Fibroblast of pulmonary artery (primary cell): ENCODE measurements at regions not wholly inside any gene's neighbourhood (a gene's known extent, or its start where the extent isn't known, plus 50 kb on each side); places are given as distances from the start of the nearest gene placed in this dataset.
A peak's percentile ranks its signal among the peaks of the same experiment; 100 is the strongest.

Experiments used
- DNase-seq: peaks from one replicate; pipeline ENCODE4 v3.0.0-alpha.2; 2010; ENCODE audit warnings: low read depth
- H3K4me3 ChIP-seq: replicated peaks from 2 replicates; pipeline ENCODE4 v1.5.1; 2011; ENCODE audit warnings: low read depth, mild to moderate bottlenecking, control low read depth, low read length, moderate library complexity
- TF ChIP-seq, protein P1 (sequence below): IDR thresholded peaks from 2 replicates; pipeline ENCODE4 v1.5.1; 2011; ENCODE audit warnings: mild to moderate bottlenecking, control low read depth, low read length, inconsistent platforms; ENCODE audit errors: missing control alignments

DNA sequence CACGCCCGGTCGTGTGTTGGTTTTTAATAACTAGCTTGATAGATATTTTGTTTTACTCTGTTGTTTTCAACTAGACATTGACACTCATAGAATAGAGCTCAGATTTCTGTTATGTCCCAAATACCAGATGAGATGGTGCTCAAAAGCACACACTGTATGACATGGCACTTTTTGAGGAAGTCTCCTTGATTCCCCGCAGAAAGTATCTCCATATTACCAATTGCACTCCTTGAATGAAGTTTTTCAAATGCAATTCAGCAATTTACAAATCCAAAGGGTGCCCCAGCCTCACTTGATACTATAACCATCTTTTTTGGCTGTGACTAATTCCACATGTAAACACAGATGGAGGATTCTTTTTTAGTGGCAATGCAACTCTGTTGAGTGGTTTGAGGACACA is 92.0 kb upstream of the IGF1R start:
- TF ChIP-seq, protein P1, sequence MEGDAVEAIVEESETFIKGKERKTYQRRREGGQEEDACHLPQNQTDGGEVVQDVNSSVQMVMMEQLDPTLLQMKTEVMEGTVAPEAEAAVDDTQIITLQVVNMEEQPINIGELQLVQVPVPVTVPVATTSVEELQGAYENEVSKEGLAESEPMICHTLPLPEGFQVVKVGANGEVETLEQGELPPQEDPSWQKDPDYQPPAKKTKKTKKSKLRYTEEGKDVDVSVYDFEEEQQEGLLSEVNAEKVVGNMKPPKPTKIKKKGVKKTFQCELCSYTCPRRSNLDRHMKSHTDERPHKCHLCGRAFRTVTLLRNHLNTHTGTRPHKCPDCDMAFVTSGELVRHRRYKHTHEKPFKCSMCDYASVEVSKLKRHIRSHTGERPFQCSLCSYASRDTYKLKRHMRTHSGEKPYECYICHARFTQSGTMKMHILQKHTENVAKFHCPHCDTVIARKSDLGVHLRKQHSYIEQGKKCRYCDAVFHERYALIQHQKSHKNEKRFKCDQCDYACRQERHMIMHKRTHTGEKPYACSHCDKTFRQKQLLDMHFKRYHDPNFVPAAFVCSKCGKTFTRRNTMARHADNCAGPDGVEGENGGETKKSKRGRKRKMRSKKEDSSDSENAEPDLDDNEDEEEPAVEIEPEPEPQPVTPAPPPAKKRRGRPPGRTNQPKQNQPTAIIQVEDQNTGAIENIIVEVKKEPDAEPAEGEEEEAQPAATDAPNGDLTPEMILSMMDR, result no peak
- no peak overlapping the region for H3K4me3 ChIP-seq
- no peak for DNase-seq

DNA sequence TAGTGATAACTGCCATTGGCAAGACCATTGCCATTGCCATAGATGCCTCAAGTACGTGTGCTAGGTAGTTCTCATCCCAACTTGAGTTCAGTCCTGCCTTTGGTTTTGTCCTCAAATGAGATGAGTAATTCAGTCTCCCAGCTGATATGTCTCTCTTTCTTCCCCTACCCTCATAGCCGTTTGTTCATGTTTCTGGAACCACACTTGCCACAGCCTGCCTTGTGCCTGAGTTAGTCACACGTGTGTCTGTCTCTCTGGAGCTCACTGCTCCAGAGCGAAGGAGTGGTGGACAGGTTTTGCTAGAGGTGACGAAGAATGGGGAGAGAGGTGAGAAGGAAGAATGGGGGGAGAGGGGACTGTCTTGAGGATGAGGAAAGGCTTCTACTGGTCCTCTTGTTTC is 88.0 kb upstream of the IGF1R start:
- DNase-seq, result no peak
- no peak overlapping the region for H3K4me3 ChIP-seq
- TF ChIP-seq, protein P1, result no peak

DNA sequence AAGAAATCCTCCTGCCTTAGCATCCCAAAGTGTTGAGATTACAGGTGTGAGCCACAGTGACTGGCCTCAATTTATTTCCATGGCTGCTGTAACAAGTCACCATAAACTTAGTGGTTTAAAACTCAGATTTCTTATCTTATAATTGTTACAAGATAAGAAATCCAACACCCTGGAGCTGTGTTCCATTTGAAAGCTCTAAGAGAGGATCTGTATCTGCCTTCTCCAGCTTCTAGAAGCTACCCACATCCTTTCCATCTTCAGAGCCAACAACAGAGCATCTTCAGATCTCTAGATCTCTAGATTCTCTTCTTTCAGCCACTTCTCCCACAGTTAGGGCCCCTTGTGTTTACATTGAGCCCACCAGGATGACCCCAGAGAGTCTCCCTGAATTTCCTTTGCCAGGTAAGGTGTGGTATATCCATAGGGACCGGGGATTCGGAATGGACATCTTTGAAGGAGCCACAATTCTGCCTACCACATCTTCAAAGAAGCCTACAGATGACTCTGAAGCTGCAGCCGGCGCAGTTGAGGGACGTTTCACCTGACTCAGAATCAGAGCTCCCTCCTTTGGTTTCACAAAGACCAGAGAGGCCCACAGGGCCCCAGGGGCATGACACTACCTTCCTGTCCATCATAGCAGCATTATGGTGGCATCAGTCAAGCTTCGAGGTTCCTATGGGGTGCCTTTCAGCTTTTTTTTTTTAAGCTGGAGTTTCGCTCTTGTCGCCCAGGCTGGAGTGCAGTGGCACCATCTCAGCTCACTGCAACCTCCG is 87.0 kb upstream of the IGF1R start:
- no peak overlapping the region for H3K4me3 ChIP-seq
- DNase-seq, result no peak
- TF ChIP-seq, protein P1, result no peak

DNA sequence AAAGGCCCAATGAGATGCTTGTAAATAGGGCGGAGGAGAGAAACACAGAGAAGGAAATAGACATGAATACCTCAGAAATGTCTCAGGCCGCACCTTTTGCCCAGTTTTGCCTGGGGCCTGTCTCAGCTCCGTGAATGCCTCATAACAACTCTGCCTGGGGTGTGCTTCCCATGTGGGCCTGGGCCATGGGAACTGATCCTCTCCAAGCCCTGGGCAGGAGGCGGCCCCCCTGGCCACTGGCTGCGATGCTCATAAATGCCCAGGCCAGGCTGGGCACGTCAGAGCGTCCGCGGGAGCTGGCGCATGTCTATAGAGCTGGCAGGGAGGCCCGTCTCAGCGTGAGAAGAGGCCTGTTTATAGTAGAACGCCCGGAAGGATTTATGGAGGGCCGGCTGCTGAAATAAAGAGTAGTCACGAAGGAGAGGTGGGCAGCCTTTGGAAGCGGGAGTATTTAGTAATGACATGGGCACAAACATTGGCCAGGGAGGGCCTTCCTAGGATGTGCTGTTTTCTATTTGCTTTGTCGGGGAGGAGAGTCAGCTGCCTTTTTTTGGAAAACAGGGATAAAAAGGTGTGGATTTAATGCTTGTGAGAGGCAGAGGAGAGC is 85.9 kb upstream of the IGF1R start:
- TF ChIP-seq, protein P1, result no peak
- no peak for DNase-seq
- no peak overlapping the region for H3K4me3 ChIP-seq

DNA sequence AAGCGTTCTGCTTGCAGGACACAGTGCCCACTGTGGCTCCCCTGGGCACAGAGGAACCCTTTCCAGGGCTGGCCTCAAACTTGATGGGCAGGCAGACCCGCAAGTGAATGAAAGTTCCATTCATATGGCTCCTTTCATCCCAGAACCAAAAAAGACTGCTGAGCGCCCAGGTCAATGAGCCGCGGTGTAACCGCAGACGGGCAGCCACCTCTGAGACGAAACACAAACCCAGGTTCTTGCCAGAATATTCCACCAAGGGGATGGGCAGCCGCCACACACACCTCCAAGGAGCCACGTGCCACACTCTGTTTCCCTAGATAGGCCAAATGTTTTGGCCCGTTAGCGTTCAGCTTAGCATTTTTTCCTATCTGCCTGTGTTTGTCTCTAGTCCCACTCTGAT is 82.8 kb upstream of the IGF1R start:
- no peak for DNase-seq
- TF ChIP-seq, protein P1, result no peak
- no peak overlapping the region for H3K4me3 ChIP-seq

DNA sequence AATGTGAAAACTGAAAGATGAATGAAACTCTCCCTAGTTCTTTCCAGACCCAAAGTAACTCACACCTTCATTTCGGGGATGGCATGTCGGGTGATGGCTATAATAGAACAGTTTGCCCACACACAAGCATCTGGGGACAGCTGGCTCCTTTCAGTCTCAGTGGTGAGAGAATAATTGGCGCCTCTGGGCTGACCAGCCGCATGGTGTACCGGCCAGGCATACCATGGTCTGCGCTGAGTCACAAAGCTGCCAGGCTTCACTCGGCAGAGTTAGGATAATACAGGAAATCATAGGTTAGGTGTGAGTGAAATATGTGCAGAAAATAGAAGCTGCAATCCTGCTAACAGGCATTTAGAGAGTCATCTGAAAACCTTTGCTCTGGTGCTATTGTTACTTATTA is 80.4 kb upstream of the IGF1R start:
- no peak overlapping the region for H3K4me3 ChIP-seq
- TF ChIP-seq, protein P1, result no peak
- DNase-seq, result no peak

DNA sequence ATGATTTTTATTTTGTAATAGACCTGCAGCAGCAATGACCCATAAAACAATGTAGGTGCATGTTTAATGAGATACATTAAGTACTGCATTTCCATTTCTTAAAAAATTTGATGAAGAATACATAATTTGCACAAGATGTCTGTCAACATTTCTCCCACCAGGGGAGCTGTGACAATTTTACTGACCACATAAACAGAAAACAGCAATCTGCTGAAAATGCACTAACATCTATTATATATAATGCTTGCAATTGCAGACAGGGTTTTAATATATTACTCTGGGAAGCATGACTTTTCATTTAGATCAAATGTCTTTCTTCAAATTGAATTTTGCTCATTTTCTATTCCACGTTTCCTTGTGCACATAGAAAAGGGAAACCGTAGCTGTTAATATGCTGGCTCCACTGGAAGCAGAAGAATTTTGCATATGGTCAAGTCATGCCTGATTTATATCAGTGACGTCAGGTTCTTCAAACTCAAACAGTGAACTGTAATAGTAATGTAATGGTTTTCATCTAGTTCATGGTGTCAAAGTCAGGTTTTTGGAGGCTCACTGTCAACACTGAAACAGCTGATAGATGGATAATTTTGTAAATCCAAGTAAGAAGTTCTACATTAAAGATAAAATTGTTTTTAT is 79.8 kb upstream of the IGF1R start:
- H3K4me3 ChIP-seq, result no peak overlapping the region
- TF ChIP-seq, protein P1, result peak; percentile 51
- DNase-seq, result peak; percentile 18
